Suprapubic skin (tissue), 4 donors: ENCODE measurements at regions not wholly inside any gene's neighbourhood (a gene's known extent, or its start where the extent isn't known, plus 50 kb on each side); places are given as distances from the start of the nearest gene placed in this dataset.

Experiments used
- DNase-seq, 2 donors: peaks; one replicate each; pipeline ENCODE4 v3.0.0-alpha.2; 2019; ENCODE audit warnings: low spot score in 2 of 2
- H3K27ac ChIP-seq: fragments of 200-600 bp; sonication (generic); one replicate; pipeline ENCODE4 v1.5.1; 2019
- H3K27me3 ChIP-seq: fragments of 200-600 bp; sonication (generic); one replicate; pipeline ENCODE4 v1.5.1; 2019
- H3K36me3 ChIP-seq: fragments of 200-600 bp; sonication (generic); one replicate; pipeline ENCODE4 v1.5.1; 2019
- H3K4me1 ChIP-seq: fragments of 200-600 bp; sonication (generic); one replicate; pipeline ENCODE4 v1.5.1; 2019
- H3K4me3 ChIP-seq: fragments of 200-600 bp; sonication (generic); one replicate; pipeline ENCODE4 v1.5.1; 2019; ENCODE audit warnings: mild to moderate bottlenecking
- H3K9me3 ChIP-seq: fragments of 200-600 bp; sonication (generic); one replicate; pipeline ENCODE4 v1.5.1; 2019
- CTCF ChIP-seq, 2 donors: fragments of 200-600 bp in 1 of 2; fragments of 450-650 bp in 1 of 2; sonication (generic) in 1 of 2; IDR thresholded peaks; one replicate each; pipeline ENCODE4 v1.5.1; 2016 to 2019; ENCODE audit warnings: antibody characterized with exemption in 2 of 2, mild to moderate bottlenecking in 1 of 2, moderate library complexity in 1 of 2
- EP300 ChIP-seq: sonication (generic); formaldehyde crosslinking; IDR thresholded peaks from one replicate; pipeline ENCODE4 v1.6.1; 2017; ENCODE audit warnings: antibody characterized with exemption
- POLR2A ChIP-seq, 2 donors: fragments of 450-650 bp; IDR thresholded peaks; one replicate each; pipeline ENCODE4 v1.6.1; 2017; ENCODE audit warnings: antibody characterized with exemption in 2 of 2, mild to moderate bottlenecking in 2 of 2, moderate library complexity in 2 of 2
- POLR2AphosphoS5 ChIP-seq, 3 donors: sonication (generic); formaldehyde crosslinking; IDR thresholded peaks; one replicate each; pipeline ENCODE4 v1.6.1; 2017; ENCODE audit warnings: antibody characterized with exemption in 3 of 3
- WGBS: methylation state at CpG from one replicate; pipeline ENCODE4 v1.1.5; 2018; 5-methylcytosine and 5-hydroxymethylcytosine counted together

- H3K4me3 ChIP-seq, result no peak overlapping the region
- H3K27me3 ChIP-seq, result no peaks in the 10 kb centered on the region
- H3K27ac ChIP-seq, result no peak overlapping the region
- H3K9me3 ChIP-seq, result no peaks in the 10 kb centered on the region
- TF ChIP-seq CTCF (IDR thresholded peaks at IDR 0.05) (no peak), EP300 (no peak), POLR2AphosphoS5 (IDR thresholded peaks at IDR 0.05) (no peak), POLR2A (IDR thresholded peaks at IDR 0.05) (no peak)
- no peaks in the 10 kb centered on the region for H3K36me3 ChIP-seq
- peak in 1 of 2 donors; percentile 34 for DNase-seq
- WGBS, result 76% methylated on average over 10 of the region's 10 CpGs
- H3K4me1 ChIP-seq, result no peaks in the 10 kb centered on the region
These were observed 94.0 kb downstream of the CCDC185 start for GRCh38 chr1:223486932-223487886.

- peak in 1 of 2 donors; percentile 7 for DNase-seq
- H3K4me3 ChIP-seq, result no peak overlapping the region
- H3K27me3 ChIP-seq, result no peaks in the 10 kb centered on the region
- WGBS, result 96% methylated on average over 5 of the region's 5 CpGs
- no peak overlapping the region for H3K27ac ChIP-seq
- no peaks in the 10 kb centered on the region for H3K36me3 ChIP-seq
- TF ChIP-seq EP300, result no peak
- TF ChIP-seq POLR2A (IDR thresholded peaks at IDR 0.05), result no peak
- TF ChIP-seq CTCF (IDR thresholded peaks at IDR 0.05), result no peak
- TF ChIP-seq POLR2AphosphoS5 (IDR thresholded peaks at IDR 0.05), result no peak
- no peaks in the 10 kb centered on the region for H3K4me1 ChIP-seq
- no peaks in the 10 kb centered on the region for H3K9me3 ChIP-seq
These were observed 94.7 kb downstream of the CCDC185 start for GRCh38 chr1:223487887-223488259.

- no peak overlapping the region for H3K4me3 ChIP-seq
- H3K4me1 ChIP-seq, result no peaks in the 10 kb centered on the region
- H3K9me3 ChIP-seq, result no peaks in the 10 kb centered on the region
- peak in 1 of 2 donors; percentile 65 for DNase-seq
- no peaks in the 10 kb centered on the region for H3K27me3 ChIP-seq
- H3K36me3 ChIP-seq, result no peaks in the 10 kb centered on the region
- H3K27ac ChIP-seq, result no peak overlapping the region
- TF ChIP-seq POLR2A (IDR thresholded peaks at IDR 0.05) (no peak), EP300 (no peak), POLR2AphosphoS5 (IDR thresholded peaks at IDR 0.05) (no peak), CTCF (IDR thresholded peaks at IDR 0.05) (no peak)
- WGBS, result 90% methylated on average over 2 of the region's 5 CpGs
These were observed 96.2 kb downstream of the CCDC185 start for GRCh38 chr1:223489439-223489838.

GRCh38 chr1:223490256-223490655, 97.0 kb downstream of the CCDC185 start:
- WGBS, result 98% methylated on average over 3 of the region's 3 CpGs
- Histone ChIP-seq H3K9me3 (no peaks in the 10 kb centered on the region), H3K4me3 (no peak overlapping the region), H3K27ac (no peak overlapping the region), H3K4me1 (no peaks in the 10 kb centered on the region), H3K27me3 (no peaks in the 10 kb centered on the region), H3K36me3 (no peaks in the 10 kb centered on the region)
- no peak for DNase-seq
- no peak for TF ChIP-seq CTCF (IDR thresholded peaks at IDR 0.05)
- no peak for TF ChIP-seq EP300
- no peak for TF ChIP-seq POLR2A (IDR thresholded peaks at IDR 0.05)
- no peak for TF ChIP-seq POLR2AphosphoS5 (IDR thresholded peaks at IDR 0.05)
